ENCODE measurements at regions not wholly inside any gene's neighbourhood (a gene's known extent, or its start where the extent isn't known, plus 50 kb on each side); places are given as distances from the start of the nearest gene placed in this dataset.

- no peak for TF ChIP-seq EZH2phosphoT487 (IDR thresholded peaks at IDR 0.05; ENCODE audit: low read depth, severe bottlenecking, unreplicated experiment)
- TF ChIP-seq CTCF (IDR thresholded peaks at IDR 0.05; ENCODE audit: poor library complexity), result no peak
- TF ChIP-seq EZH2 (IDR thresholded peaks at IDR 0.05; ENCODE audit: borderline replicate concordance), result no peak
- peak overlapping the region; percentile 54 for H2AFZ ChIP-seq
- no peaks in the 10 kb centered on the region for H3K79me2 ChIP-seq
- H3K27me3 ChIP-seq, result no peaks in the 10 kb centered on the region
- no peaks in the 10 kb centered on the region for H4K20me1 ChIP-seq (ENCODE audit: insufficient read depth, poor library complexity, severe bottlenecking)
- peak; percentile 29 for DNase-seq (ENCODE audit: low spot score)
- no peaks in the 10 kb centered on the region for H3K9me2 ChIP-seq (replicated peaks; ENCODE audit: insufficient read depth)
- peak overlapping the region; percentile 65 for H3K4me2 ChIP-seq
- peaks cover 5% of the 10 kb centered on the region for H3K4me1 ChIP-seq (ENCODE audit: insufficient read depth)
- H3K27ac ChIP-seq, result peak overlapping the region; percentile 85
- no peak overlapping the region for H3K4me3 ChIP-seq
- H3K36me3 ChIP-seq (replicated peaks; ENCODE audit: insufficient read depth, low read depth), result no peaks in the 10 kb centered on the region
- H3K9me3 ChIP-seq (ENCODE audit: low read depth), result no peaks in the 10 kb centered on the region
- 48% methylated on average over 8 of the region's 8 CpGs for WGBS (ENCODE audit: low lambda C conversion rate, missing lambda C conversion rate)
Observed at GRCh38 chr9:90432951-90433350, 209.7 kb downstream of the DIRAS2 start.

GRCh38 chr9:90433398-90433941, 209.2 kb downstream of the DIRAS2 start:
- TF ChIP-seq EZH2 (IDR thresholded peaks at IDR 0.05; ENCODE audit: borderline replicate concordance), result no peak
- TF ChIP-seq EZH2phosphoT487 (IDR thresholded peaks at IDR 0.05; ENCODE audit: low read depth, severe bottlenecking, unreplicated experiment), result no peak
- TF ChIP-seq CTCF (IDR thresholded peaks at IDR 0.05; ENCODE audit: poor library complexity), result no peak
- H3K9me2 ChIP-seq (replicated peaks; ENCODE audit: insufficient read depth), result no peaks in the 10 kb centered on the region
- H3K4me3 ChIP-seq, result no peak overlapping the region
- WGBS (ENCODE audit: low lambda C conversion rate, missing lambda C conversion rate), result 5% methylated on average over 17 of the region's 17 CpGs
- no peaks in the 10 kb centered on the region for H3K79me2 ChIP-seq
- H3K27me3 ChIP-seq, result no peaks in the 10 kb centered on the region
- DNase-seq (ENCODE audit: low spot score), result peak; percentile 87
- no peaks in the 10 kb centered on the region for H4K20me1 ChIP-seq (ENCODE audit: insufficient read depth, poor library complexity, severe bottlenecking)
- H3K9me3 ChIP-seq (ENCODE audit: low read depth), result no peaks in the 10 kb centered on the region
- peaks cover 5% of the 10 kb centered on the region for H3K4me1 ChIP-seq (ENCODE audit: insufficient read depth)
- peak overlapping the region; percentile 54 for H2AFZ ChIP-seq
- peak overlapping the region; percentile 65 for H3K4me2 ChIP-seq
- no peaks in the 10 kb centered on the region for H3K36me3 ChIP-seq (replicated peaks; ENCODE audit: insufficient read depth, low read depth)
- H3K27ac ChIP-seq, result peak overlapping the region; percentile 85

GRCh38 chr9:90441814-90442213, 200.8 kb downstream of the DIRAS2 start:
- peaks cover 3% of the 10 kb centered on the region for H3K9me3 ChIP-seq (ENCODE audit: low read depth)
- no peaks in the 10 kb centered on the region for H4K20me1 ChIP-seq (ENCODE audit: insufficient read depth, poor library complexity, severe bottlenecking)
- no peaks in the 10 kb centered on the region for H3K9me2 ChIP-seq (replicated peaks; ENCODE audit: insufficient read depth)
- H3K79me2 ChIP-seq, result no peaks in the 10 kb centered on the region
- H3K27ac ChIP-seq, result no peak overlapping the region
- no peaks in the 10 kb centered on the region for H3K27me3 ChIP-seq
- H3K4me3 ChIP-seq, result no peak overlapping the region
- H3K4me2 ChIP-seq, result no peak overlapping the region
- WGBS (ENCODE audit: low lambda C conversion rate, missing lambda C conversion rate), result 81% methylated on average over 4 of the region's 4 CpGs
- H3K4me1 ChIP-seq (ENCODE audit: insufficient read depth), result no peaks in the 10 kb centered on the region
- H3K36me3 ChIP-seq (replicated peaks; ENCODE audit: insufficient read depth, low read depth), result no peaks in the 10 kb centered on the region
- DNase-seq (ENCODE audit: low spot score), result no peak
- H2AFZ ChIP-seq, result no peak overlapping the region
- TF ChIP-seq CTCF (IDR thresholded peaks at IDR 0.05; ENCODE audit: poor library complexity) (no peak), EZH2phosphoT487 (IDR thresholded peaks at IDR 0.05; ENCODE audit: low read depth, severe bottlenecking, unreplicated experiment) (no peak), EZH2 (IDR thresholded peaks at IDR 0.05; ENCODE audit: borderline replicate concordance) (no peak)

All from hepatocyte (in vitro differentiated cells).